Activated CD4-positive, alpha-beta T cell treated with anti-CD3 and anti-CD28 coated beads, Interleukin-2, amount 50 U/mL, for 1 hour (primary cell): ENCODE measurements at regions not wholly inside any gene's neighbourhood (a gene's known extent, or its start where the extent isn't known, plus 50 kb on each side); places are given as distances from the start of the nearest gene placed in this dataset.
"Not testable (repeated sequence)": the region's sequence is repeated elsewhere in the genome, so short reads cannot be mapped to it uniquely, and the experiment has no call there.

Experiments used
- DNase-seq: peaks from one replicate; pipeline ENCODE4 v3.0.0-alpha.2; 2020

GRCh38 chr20:29296256-29297230, 1960.9 kb upstream of the DEFB115 start:
- no peak for DNase-seq

- DNase-seq: no peak
Observed at GRCh38 chr20:29297411-29298270, 1959.8 kb upstream of the DEFB115 start.

- DNase-seq: no peak
Observed at GRCh38 chr20:29298271-29298590, 1959.2 kb upstream of the DEFB115 start.

- DNase-seq: no peak
Observed at GRCh38 chr20:29298759-29299613, 1958.5 kb upstream of the DEFB115 start.

GRCh38 chr20:29299811-29300578, 1957.5 kb upstream of the DEFB115 start:
- no peak for DNase-seq

GRCh38 chr20:29300579-29301551, 1956.6 kb upstream of the DEFB115 start:
- no peak for DNase-seq

- no peak for DNase-seq
Observed at GRCh38 chr20:29301624-29302259, 1955.7 kb upstream of the DEFB115 start.

- DNase-seq: no peak
Observed at GRCh38 chr20:29302979-29303644, 1954.4 kb upstream of the DEFB115 start.

- no peak for DNase-seq
Observed at GRCh38 chr20:29306390-29307072, 1950.9 kb upstream of the DEFB115 start.

GRCh38 chr20:29307484-29307883, 1950.0 kb upstream of the DEFB115 start:
- not testable (repeated sequence) for DNase-seq

GRCh38 chr20:29308956-29309355, 1948.5 kb upstream of the DEFB115 start:
- DNase-seq: not testable (repeated sequence)

GRCh38 chr20:29309481-29309880, 1948.0 kb upstream of the DEFB115 start:
- not testable (repeated sequence) for DNase-seq

GRCh38 chr20:29311046-29311445, 1946.4 kb upstream of the DEFB115 start:
- not testable (repeated sequence) for DNase-seq

- not testable (repeated sequence) for DNase-seq
Observed at GRCh38 chr20:29312679-29313078, 1944.8 kb upstream of the DEFB115 start.

- DNase-seq: no peak
Observed at GRCh38 chr20:29313481-29313880, 1944.0 kb upstream of the DEFB115 start.

- DNase-seq: no peak
Observed at GRCh38 chr20:29314294-29314693, 1943.2 kb upstream of the DEFB115 start.

GRCh38 chr20:29318871-29319461, 1938.5 kb upstream of the DEFB115 start:
- DNase-seq: no peak

- DNase-seq: no peak
Observed at GRCh38 chr20:29319725-29320124, 1937.7 kb upstream of the DEFB115 start.
